ENCODE measurements at regions not wholly inside any gene's neighbourhood (a gene's known extent, or its start where the extent isn't known, plus 50 kb on each side); places are given as distances from the start of the nearest gene placed in this dataset.

DNA sequence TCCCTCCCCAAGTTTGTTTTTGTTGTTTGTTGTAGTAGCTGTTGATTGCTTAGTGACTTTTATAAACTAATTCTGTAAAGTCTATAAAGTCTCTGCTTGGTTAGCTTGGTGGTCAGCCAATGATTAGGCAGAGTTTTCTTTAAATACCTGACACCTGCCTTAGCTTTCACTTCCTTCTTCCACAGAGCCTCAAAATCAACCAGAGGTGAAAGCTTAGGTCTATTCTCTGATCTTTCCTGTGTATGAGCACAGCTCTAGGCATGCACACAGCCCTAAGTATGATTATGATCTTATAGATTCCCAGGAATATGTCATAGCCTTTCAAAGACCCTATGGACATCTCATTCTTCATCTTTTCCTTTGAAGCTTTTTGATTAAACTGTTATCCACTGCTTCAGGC, 514.7 kb downstream of the AACS start (continued):
- TF ChIP-seq TAF1 (IDR thresholded peaks at IDR 0.05; ENCODE audit: low read depth, low read length) (no peak), RXRA (IDR thresholded peaks at IDR 0.05; ENCODE audit: insufficient read depth, low read depth, low read length) (no peak), PHF8 (conservative IDR thresholded peaks at IDR 0.05; ENCODE audit: low read depth, low read length) (no peak)
- TF ChIP-seq, protein P1, sequence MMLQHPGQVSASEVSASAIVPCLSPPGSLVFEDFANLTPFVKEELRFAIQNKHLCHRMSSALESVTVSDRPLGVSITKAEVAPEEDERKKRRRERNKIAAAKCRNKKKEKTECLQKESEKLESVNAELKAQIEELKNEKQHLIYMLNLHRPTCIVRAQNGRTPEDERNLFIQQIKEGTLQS (IDR thresholded peaks at IDR 0.05; ENCODE audit: insufficient read depth, low read depth, low read length) = no peak
